GM20000 (cell line): ENCODE measurements at regions not wholly inside any gene's neighbourhood (a gene's known extent, or its start where the extent isn't known, plus 50 kb on each side); places are given as distances from the start of the nearest gene placed in this dataset.
"Not testable (repeated sequence)": the region's sequence is repeated elsewhere in the genome, so short reads cannot be mapped to it uniquely, and the experiment has no call there.

Source experiments
- DNase-seq: peaks from one replicate; pipeline ENCODE4 v3.0.0; 2012; ENCODE audit warnings: low spot score
- TF ChIP-seq, protein P1 (sequence below): IDR thresholded peaks from 2 replicates; pipeline ENCODE4 v1.5.1; 2012; ENCODE audit warnings: mild to moderate bottlenecking, control low read depth; ENCODE audit errors: extremely low read depth, missing control alignments

DNA sequence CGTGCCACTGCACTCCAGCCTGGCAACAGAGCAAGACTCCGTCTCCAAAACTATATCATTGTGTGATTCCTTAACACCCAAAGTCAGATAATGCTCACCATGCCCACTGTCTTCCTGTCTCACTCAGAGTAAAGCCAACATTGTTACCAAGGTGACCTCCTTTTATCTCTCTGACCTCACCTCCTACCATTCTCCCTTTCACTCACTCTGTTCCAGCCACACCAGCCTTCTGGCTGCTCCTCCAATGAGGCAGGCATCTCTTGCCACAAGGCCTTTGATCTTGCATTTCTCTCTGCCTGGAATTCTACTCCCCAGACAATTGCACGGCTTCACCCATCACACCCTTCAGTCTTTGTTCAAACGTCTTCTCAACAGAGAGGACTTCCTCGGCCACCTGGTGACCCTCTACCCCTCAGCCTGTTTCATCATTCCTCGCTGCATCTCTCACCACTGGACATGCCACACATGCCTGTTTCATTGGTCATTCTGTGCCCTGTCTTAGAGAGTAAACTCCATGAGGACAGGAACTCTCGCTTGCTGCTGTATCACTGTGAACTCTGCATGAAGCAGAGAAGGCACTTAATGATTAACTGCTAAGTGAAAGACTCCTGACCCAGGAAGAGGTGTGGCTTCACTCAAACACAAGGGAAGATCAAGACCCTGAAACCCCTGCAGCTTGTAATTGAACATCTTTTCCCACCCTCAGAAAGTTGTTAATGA is 67.1 kb upstream of the CAPZB start:
- TF ChIP-seq, protein P1, sequence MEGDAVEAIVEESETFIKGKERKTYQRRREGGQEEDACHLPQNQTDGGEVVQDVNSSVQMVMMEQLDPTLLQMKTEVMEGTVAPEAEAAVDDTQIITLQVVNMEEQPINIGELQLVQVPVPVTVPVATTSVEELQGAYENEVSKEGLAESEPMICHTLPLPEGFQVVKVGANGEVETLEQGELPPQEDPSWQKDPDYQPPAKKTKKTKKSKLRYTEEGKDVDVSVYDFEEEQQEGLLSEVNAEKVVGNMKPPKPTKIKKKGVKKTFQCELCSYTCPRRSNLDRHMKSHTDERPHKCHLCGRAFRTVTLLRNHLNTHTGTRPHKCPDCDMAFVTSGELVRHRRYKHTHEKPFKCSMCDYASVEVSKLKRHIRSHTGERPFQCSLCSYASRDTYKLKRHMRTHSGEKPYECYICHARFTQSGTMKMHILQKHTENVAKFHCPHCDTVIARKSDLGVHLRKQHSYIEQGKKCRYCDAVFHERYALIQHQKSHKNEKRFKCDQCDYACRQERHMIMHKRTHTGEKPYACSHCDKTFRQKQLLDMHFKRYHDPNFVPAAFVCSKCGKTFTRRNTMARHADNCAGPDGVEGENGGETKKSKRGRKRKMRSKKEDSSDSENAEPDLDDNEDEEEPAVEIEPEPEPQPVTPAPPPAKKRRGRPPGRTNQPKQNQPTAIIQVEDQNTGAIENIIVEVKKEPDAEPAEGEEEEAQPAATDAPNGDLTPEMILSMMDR, result no peak
- no peak for DNase-seq

DNA sequence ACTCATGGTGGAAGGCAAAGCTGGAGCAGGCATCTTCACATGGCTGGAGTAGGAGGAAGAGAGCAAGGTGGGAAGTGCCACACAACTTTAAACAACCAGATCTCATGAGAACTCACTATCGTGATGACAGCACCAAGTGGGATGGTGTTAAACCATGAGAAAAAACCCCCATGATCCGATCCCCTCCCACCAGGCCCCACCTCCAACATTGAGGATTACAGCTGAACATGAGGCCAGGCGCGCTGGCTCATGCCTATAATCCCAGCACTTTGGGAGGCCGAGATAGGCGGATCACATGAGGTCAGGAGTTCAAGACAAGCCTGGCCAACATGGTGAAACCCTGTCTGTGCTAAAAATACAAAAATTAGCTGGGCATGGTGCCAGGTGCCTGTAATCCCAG is 66.5 kb upstream of the CAPZB start:
- DNase-seq, result not testable (repeated sequence)

DNA sequence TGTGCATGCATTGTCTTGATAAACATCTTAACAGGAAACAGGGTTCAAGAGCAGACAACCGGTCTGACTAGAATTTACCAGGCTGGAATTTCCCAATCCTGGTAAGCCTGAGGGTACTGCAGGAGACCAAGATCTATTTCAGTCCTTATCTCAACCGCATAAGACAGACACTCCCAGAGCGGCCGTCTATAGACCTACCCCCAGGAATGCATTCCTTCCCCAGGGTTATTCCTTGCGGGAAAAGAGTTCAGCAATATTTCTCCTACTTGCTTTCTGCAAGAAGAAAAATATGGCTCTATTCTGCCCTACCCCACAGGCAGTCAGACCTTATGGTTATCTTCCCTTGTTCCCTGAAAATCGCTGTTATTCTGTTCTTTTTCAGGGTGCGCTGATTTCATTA is 65.1 kb upstream of the CAPZB start:
- not testable (repeated sequence) for DNase-seq

DNA sequence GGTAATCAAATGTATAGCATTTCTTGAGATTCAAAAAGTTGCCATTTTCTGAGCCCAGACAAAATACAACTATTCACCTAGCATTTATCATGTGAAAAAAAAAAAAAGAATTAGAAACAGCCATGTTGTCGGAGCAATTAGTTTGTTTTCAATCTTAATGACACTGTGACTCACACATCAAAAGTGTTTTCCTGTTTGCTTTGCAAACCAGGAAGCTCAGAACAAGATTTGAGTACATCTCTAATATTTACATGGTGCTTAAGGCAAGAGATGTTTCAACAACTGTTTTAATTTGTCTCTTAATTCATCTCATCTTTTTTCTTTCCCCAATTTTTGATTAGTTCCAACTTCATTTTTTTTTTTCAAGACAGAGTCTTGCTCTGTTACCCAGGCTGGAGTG is 62.5 kb upstream of the CAPZB start:
- DNase-seq, result no peak
- TF ChIP-seq, protein P1, result no peak

DNA sequence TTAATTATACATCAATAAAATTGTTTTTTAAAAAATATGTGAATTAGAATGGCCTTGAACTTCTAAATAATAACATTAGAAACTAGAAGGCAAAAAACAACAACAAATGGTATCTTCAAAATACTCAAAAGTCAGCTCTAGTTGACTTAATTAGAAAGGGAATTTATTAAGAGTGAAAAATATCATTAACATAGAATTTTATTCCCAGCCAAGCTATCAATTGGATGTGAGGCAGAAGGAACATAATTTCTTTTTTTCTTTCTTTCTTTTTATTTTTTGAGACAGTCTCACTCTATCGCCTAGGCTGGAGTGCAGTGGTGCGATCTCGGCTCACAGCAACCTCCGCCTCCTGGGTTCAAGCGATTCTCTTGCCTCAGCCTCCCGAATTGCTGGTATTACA is 51.2 kb upstream of the CAPZB start:
- TF ChIP-seq, protein P1, result no peak
- DNase-seq, result no peak

DNA sequence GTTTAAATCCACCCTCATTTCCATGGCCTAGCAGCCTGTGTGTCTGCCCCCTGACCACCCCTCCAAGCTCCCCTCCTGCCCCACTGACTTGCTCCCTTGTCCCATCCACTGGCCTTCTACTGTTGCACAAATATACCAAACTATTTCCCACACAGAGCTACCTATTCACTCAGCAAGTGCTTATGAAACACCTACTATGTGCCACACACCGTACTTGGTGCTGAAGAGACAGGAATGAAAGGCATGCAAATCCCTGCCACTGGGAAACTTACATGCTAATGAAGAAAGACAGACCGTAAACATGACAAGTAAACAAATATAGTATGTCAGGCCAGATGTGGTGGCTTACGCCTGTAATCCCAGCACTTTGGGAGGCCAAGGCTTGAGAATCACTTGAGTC is 49.9 kb upstream of the CAPZB start:
- DNase-seq, result no peak
- TF ChIP-seq, protein P1, result no peak
